Loucy (cell line): ENCODE measurements at regions not wholly inside any gene's neighbourhood (a gene's known extent, or its start where the extent isn't known, plus 50 kb on each side); places are given as distances from the start of the nearest gene placed in this dataset.

Experiments used
- H2AFZ ChIP-seq: fragments of 200-600 bp; sonication (generic); 2 replicates; pipeline ENCODE4 v1.6.0; 2016; ENCODE audit warnings: antibody characterized with exemption, mild to moderate bottlenecking, low read length, moderate library complexity
- H3F3A ChIP-seq: fragments of 200-600 bp; 2 replicates; pipeline ENCODE4 v1.6.0; 2016; ENCODE audit warnings: antibody characterized with exemption, low read depth, mild to moderate bottlenecking
- H3K27me3 ChIP-seq: fragments of 200-600 bp; sonication (generic); 2 replicates; pipeline ENCODE4 v1.6.1; 2014; ENCODE audit warnings: low read length, mild to moderate bottlenecking; ENCODE audit not compliant: insufficient read depth, poor library complexity, severe bottlenecking
- H3K36me3 ChIP-seq: fragments of 200-600 bp; sonication (generic); 2 replicates; pipeline ENCODE4 v1.6.1; 2016; ENCODE audit warnings: low read length; ENCODE audit not compliant: insufficient read depth
- H3K4me1 ChIP-seq: fragments of 200-600 bp; sonication (generic); 2 replicates; pipeline ENCODE4 v1.5.1; 2014; ENCODE audit warnings: low read length, mild to moderate bottlenecking; ENCODE audit not compliant: insufficient read depth, poor library complexity, severe bottlenecking
- H3K4me2 ChIP-seq: fragments of 200-600 bp; sonication (generic); 2 replicates; pipeline ENCODE4 v1.6.0; 2014; ENCODE audit warnings: antibody characterized with exemption, low read length, low read depth, mild to moderate bottlenecking; ENCODE audit not compliant: poor library complexity, severe bottlenecking
- H3K4me3 ChIP-seq: fragments of 200-600 bp; sonication (generic); 2 replicates; pipeline ENCODE4 v1.5.1; 2014; ENCODE audit warnings: low read length, mild to moderate bottlenecking, mixed read lengths; ENCODE audit not compliant: poor library complexity, severe bottlenecking
- H3K79me2 ChIP-seq: fragments of 200-600 bp; sonication (generic); 2 replicates; pipeline ENCODE4 v1.6.1; 2014; ENCODE audit warnings: low read length; ENCODE audit not compliant: insufficient read depth
- H3K9ac ChIP-seq: fragments of 200-600 bp; sonication (generic); 2 replicates; pipeline ENCODE4 v1.6.0; 2014; ENCODE audit warnings: mild to moderate bottlenecking, low read depth, low read length, moderate library complexity; ENCODE audit not compliant: poor library complexity, severe bottlenecking
- H3K9me2 ChIP-seq: fragments of 200-600 bp; sonication (generic); replicated peaks from 2 replicates; pipeline ENCODE4 v1.6.1; 2016; ENCODE audit warnings: low read depth, low read length, mixed read lengths
- H3K9me3 ChIP-seq: fragments of 200-600 bp; sonication (generic); 2 replicates; pipeline ENCODE4 v1.6.1; 2014; ENCODE audit warnings: mild to moderate bottlenecking, antibody characterized with exemption, low read length, low read depth; ENCODE audit not compliant: insufficient read depth
- H4K20me1 ChIP-seq: fragments of 200-600 bp; sonication (generic); 2 replicates; pipeline ENCODE4 v1.6.0; 2014; ENCODE audit warnings: antibody characterized with exemption, low read length, mild to moderate bottlenecking; ENCODE audit not compliant: insufficient read depth, poor library complexity, severe bottlenecking
- CTCF ChIP-seq: fragments of 200-600 bp; sonication (generic); conservative IDR thresholded peaks from 2 replicates; pipeline ENCODE4 v1.5.1; 2014; ENCODE audit warnings: mild to moderate bottlenecking, antibody characterized with exemption, low read length
- EZH2phosphoT487 ChIP-seq: fragments of 200-600 bp; IDR thresholded peaks from 2 replicates; pipeline ENCODE4 v1.6.1; 2018; ENCODE audit warnings: antibody characterized with exemption, mild to moderate bottlenecking, moderate library complexity, borderline replicate concordance

GRCh38 chr14:26887847-26888246 lies 290.0 kb upstream of the NOVA1 start:
- no peaks in the 10 kb centered on the region for H3K36me3 ChIP-seq
- H3K9me3 ChIP-seq: no peaks in the 10 kb centered on the region; the same call in 1 of the 2 replicates
- H3K9me2 ChIP-seq: no peaks in the 10 kb centered on the region
- H3K4me2 ChIP-seq: no peak overlapping the region
- H3K79me2 ChIP-seq: no peaks in the 10 kb centered on the region
- no peaks in the 10 kb centered on the region for H3K27me3 ChIP-seq
- H3K4me1 ChIP-seq: no peaks in the 10 kb centered on the region
- no peak overlapping the region for H2AFZ ChIP-seq
- H3F3A ChIP-seq: no peaks in the 10 kb centered on the region
- H3K4me3 ChIP-seq: no peak overlapping the region
- H3K9ac ChIP-seq: no peak overlapping the region
- no peaks in the 10 kb centered on the region for H4K20me1 ChIP-seq
- TF ChIP-seq CTCF (no peak), EZH2phosphoT487 (no peak)

GRCh38 chr14:26888592-26888991 lies 290.8 kb upstream of the NOVA1 start:
- H3K36me3 ChIP-seq: no peaks in the 10 kb centered on the region
- H2AFZ ChIP-seq: no peak overlapping the region
- no peak overlapping the region for H3K9ac ChIP-seq
- H3K9me2 ChIP-seq: no peaks in the 10 kb centered on the region
- no peaks in the 10 kb centered on the region; the same call in 1 of the 2 replicates for H3K9me3 ChIP-seq
- H3K79me2 ChIP-seq: no peaks in the 10 kb centered on the region
- H3K27me3 ChIP-seq: no peaks in the 10 kb centered on the region
- no peaks in the 10 kb centered on the region for H4K20me1 ChIP-seq
- no peaks in the 10 kb centered on the region for H3F3A ChIP-seq
- no peaks in the 10 kb centered on the region for H3K4me1 ChIP-seq
- no peak overlapping the region for H3K4me3 ChIP-seq
- no peak overlapping the region for H3K4me2 ChIP-seq
- no peak for TF ChIP-seq CTCF
- TF ChIP-seq EZH2phosphoT487: no peak

- no peak for TF ChIP-seq CTCF
- no peak for TF ChIP-seq EZH2phosphoT487
- no peaks in the 10 kb centered on the region for H4K20me1 ChIP-seq
- H3K9me3 ChIP-seq: no peaks in the 10 kb centered on the region
- no peak overlapping the region for H3K4me2 ChIP-seq
- no peaks in the 10 kb centered on the region for H3K9me2 ChIP-seq
- no peaks in the 10 kb centered on the region for H3K4me1 ChIP-seq
- H3K9ac ChIP-seq: no peak overlapping the region
- no peaks in the 10 kb centered on the region for H3K79me2 ChIP-seq
- no peaks in the 10 kb centered on the region for H3K36me3 ChIP-seq
- H3K27me3 ChIP-seq: no peaks in the 10 kb centered on the region
- no peak overlapping the region for H3K4me3 ChIP-seq
- no peaks in the 10 kb centered on the region for H3F3A ChIP-seq
- H2AFZ ChIP-seq: no peak overlapping the region
Observed at GRCh38 chr14:26896447-26896846, 298.6 kb upstream of the NOVA1 start.
